GM10266 (cell line): ENCODE measurements at regions not wholly inside any gene's neighbourhood (a gene's known extent, or its start where the extent isn't known, plus 50 kb on each side); places are given as distances from the start of the nearest gene placed in this dataset.

Experiments
- DNase-seq: peaks from one replicate; pipeline ENCODE4 v3.0.0; 2012; ENCODE audit errors: extremely low spot score
- CTCF ChIP-seq: IDR thresholded peaks from 2 replicates; pipeline ENCODE4 v1.5.1; 2012; ENCODE audit warnings: mild to moderate bottlenecking, low read depth; ENCODE audit not compliant: control insufficient read depth, insufficient read depth; ENCODE audit errors: missing control alignments

- TF ChIP-seq CTCF = no peak
Measured at GRCh38 chr5:29777373-29777772, 1416.1 kb upstream of the CDH6 start.

GRCh38 chr5:29770936-29771335 lies 1422.5 kb upstream of the CDH6 start:
- no peak for DNase-seq
- TF ChIP-seq CTCF = no peak

More at GRCh38 chr5:29777373-29777772, 1416.1 kb upstream of the CDH6 start:
- no peak for DNase-seq

GRCh38 chr5:29769474-29769873 lies 1424.0 kb upstream of the CDH6 start:
- DNase-seq = no peak
- TF ChIP-seq CTCF = no peak

GRCh38 chr5:29758986-29759421 lies 1434.5 kb upstream of the CDH6 start:
- DNase-seq = no peak
- no peak for TF ChIP-seq CTCF

GRCh38 chr5:29750453-29750852 lies 1443.0 kb upstream of the CDH6 start:
- DNase-seq = no peak
- TF ChIP-seq CTCF = no peak

GRCh38 chr5:29744618-29745017 lies 1448.9 kb upstream of the CDH6 start:
- DNase-seq = no peak
- no peak for TF ChIP-seq CTCF

GRCh38 chr5:29720954-29721353 lies 1472.5 kb upstream of the CDH6 start:
- no peak for DNase-seq
- no peak for TF ChIP-seq CTCF
